Tibial nerve (tissue), 4 donors: ENCODE measurements at regions not wholly inside any gene's neighbourhood (a gene's known extent, or its start where the extent isn't known, plus 50 kb on each side); places are given as distances from the start of the nearest gene placed in this dataset.

Experiments
- CTCF ChIP-seq, 5 experiments: fragments of 200-600 bp in 3 of 5; fragments of 450-650 bp in 2 of 5; sonication (generic) in 3 of 5; IDR thresholded peaks; one replicate each; pipeline ENCODE4 v1.5.1; 2016 to 2019; ENCODE audit warnings: antibody characterized with exemption in 5 of 5, mild to moderate bottlenecking in 3 of 5, moderate library complexity in 2 of 5
- EP300 ChIP-seq, 2 donors: sonication (generic); formaldehyde crosslinking; IDR thresholded peaks; one replicate each; pipeline ENCODE4 v1.6.1; 2017; ENCODE audit warnings: antibody characterized with exemption in 2 of 2, mild to moderate bottlenecking in 1 of 2
- POLR2A ChIP-seq, 2 donors: fragments of 450-650 bp; IDR thresholded peaks; one replicate each; pipeline ENCODE4 v1.6.1; 2017; ENCODE audit warnings: antibody characterized with exemption in 2 of 2, mild to moderate bottlenecking in 2 of 2, moderate library complexity in 2 of 2

DNA sequence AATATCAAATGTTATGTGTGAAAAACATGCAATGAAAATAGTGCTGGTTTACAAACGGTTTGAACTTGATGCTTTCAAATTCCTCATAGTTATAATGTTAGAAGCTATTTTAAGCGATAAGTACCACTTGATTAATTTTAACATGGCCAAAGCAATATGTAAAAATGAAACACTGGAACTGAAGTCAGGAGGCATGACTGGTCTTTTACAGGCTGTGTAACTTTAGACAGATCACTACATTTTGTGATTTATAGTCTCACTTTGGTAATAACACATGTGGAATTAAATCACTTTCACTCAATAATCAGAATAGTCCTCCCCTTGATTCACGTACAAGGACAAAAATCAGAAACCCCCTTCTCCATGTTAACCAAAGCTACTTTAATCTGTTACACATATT lies 482.7 kb upstream of the NECTIN3 start:
- no peak for TF ChIP-seq CTCF (IDR thresholded peaks at IDR 0.05)
- no peak for TF ChIP-seq POLR2A (IDR thresholded peaks at IDR 0.05)
- TF ChIP-seq EP300 (IDR thresholded peaks at IDR 0.05) = no peak
